IPS-NIHi7 (cell line): ENCODE measurements at regions not wholly inside any gene's neighbourhood (a gene's known extent, or its start where the extent isn't known, plus 50 kb on each side); places are given as distances from the start of the nearest gene placed in this dataset.
"Not testable (repeated sequence)": the region's sequence is repeated elsewhere in the genome, so short reads cannot be mapped to it uniquely, and the experiment has no call there.

ENCODE experiments used
- DNase-seq: peaks from one replicate; pipeline ENCODE4 v3.0.0; 2012; ENCODE audit warnings: mixed read lengths; ENCODE audit errors: extremely low spot score

GRCh38 chr6:105537981-105538578 is 135.2 kb upstream of the PREP start:
- DNase-seq: no peak

- no peak for DNase-seq
These were observed 134.1 kb upstream of the PREP start for GRCh38 chr6:105536961-105537360.

- DNase-seq: no peak
These were observed 130.4 kb upstream of the PREP start for GRCh38 chr6:105533301-105533700.

GRCh38 chr6:105526225-105526872 is 123.5 kb upstream of the PREP start:
- DNase-seq: no peak

- DNase-seq: no peak
These were observed 119.9 kb upstream of the PREP start for GRCh38 chr6:105522626-105523322.

GRCh38 chr6:105519954-105520353 is 117.1 kb upstream of the PREP start:
- no peak for DNase-seq

GRCh38 chr6:105518993-105519392 is 116.1 kb upstream of the PREP start:
- not testable (repeated sequence) for DNase-seq

GRCh38 chr6:105515054-105515453 is 112.2 kb upstream of the PREP start:
- peak; percentile 22 for DNase-seq

GRCh38 chr6:105514306-105514705 is 111.4 kb upstream of the PREP start:
- DNase-seq: no peak

- DNase-seq: no peak
These were observed 108.8 kb upstream of the PREP start for GRCh38 chr6:105511639-105512038.

GRCh38 chr6:105510746-105511145 is 107.9 kb upstream of the PREP start:
- DNase-seq: no peak

- DNase-seq: peak; percentile 58
These were observed 106.8 kb upstream of the PREP start for GRCh38 chr6:105509506-105510331.

- no peak for DNase-seq
These were observed 104.9 kb upstream of the PREP start for GRCh38 chr6:105507811-105508210.

- no peak for DNase-seq
These were observed 101.8 kb upstream of the PREP start for GRCh38 chr6:105504706-105505105.

GRCh38 chr6:105503641-105504040 is 100.8 kb upstream of the PREP start:
- no peak for DNase-seq

- DNase-seq: no peak
These were observed 99.0 kb upstream of the PREP start for GRCh38 chr6:105501826-105502344.

- no peak for DNase-seq
These were observed 98.4 kb upstream of the PREP start for GRCh38 chr6:105501246-105501645.

GRCh38 chr6:105500693-105501092 is 97.8 kb upstream of the PREP start:
- DNase-seq: peak; percentile 34

GRCh38 chr6:105499931-105500330 is 97.0 kb upstream of the PREP start:
- DNase-seq: no peak

GRCh38 chr6:105499136-105499870 is 96.4 kb upstream of the PREP start:
- no peak for DNase-seq

- no peak for DNase-seq
These were observed 94.7 kb upstream of the PREP start for GRCh38 chr6:105497549-105497948.
